GM10266 (cell line): ENCODE measurements at regions not wholly inside any gene's neighbourhood (a gene's known extent, or its start where the extent isn't known, plus 50 kb on each side); places are given as distances from the start of the nearest gene placed in this dataset.

Experiments
- DNase-seq: peaks from one replicate; pipeline ENCODE4 v3.0.0; 2012; ENCODE audit errors: extremely low spot score
- CTCF ChIP-seq: IDR thresholded peaks from 2 replicates; pipeline ENCODE4 v1.5.1; 2012; ENCODE audit warnings: mild to moderate bottlenecking, low read depth; ENCODE audit not compliant: control insufficient read depth, insufficient read depth; ENCODE audit errors: missing control alignments

- DNase-seq: no peak
These were observed 121.7 kb downstream of the ICE1 start for GRCh38 chr5:5544094-5544663.

GRCh38 chr5:5542654-5543053 is 120.2 kb downstream of the ICE1 start:
- no peak for TF ChIP-seq CTCF
- DNase-seq: no peak

More at GRCh38 chr5:5544094-5544663, 121.7 kb downstream of the ICE1 start:
- no peak for TF ChIP-seq CTCF

- no peak for DNase-seq
- no peak for TF ChIP-seq CTCF
These were observed 117.6 kb downstream of the ICE1 start for GRCh38 chr5:5540065-5540464.
